ENCODE measurements at regions not wholly inside any gene's neighbourhood (a gene's known extent, or its start where the extent isn't known, plus 50 kb on each side); places are given as distances from the start of the nearest gene placed in this dataset.
"Not testable (repeated sequence)": the region's sequence is repeated elsewhere in the genome, so short reads cannot be mapped to it uniquely, and the experiment has no call there.

- DNase-seq (ENCODE audit: low spot score in 2 of 2): no peak
Measured at GRCh38 chr14:59130462-59130861, 58.0 kb upstream of the DAAM1 start.

GRCh38 chr14:59131938-59132795 is 56.3 kb upstream of the DAAM1 start:
- H3K36me3 ChIP-seq: no peaks in the 10 kb centered on the region
- no peak overlapping the region for H3K4me3 ChIP-seq
- H3K9me3 ChIP-seq: no peaks in the 10 kb centered on the region
- H3K4me1 ChIP-seq: no peaks in the 10 kb centered on the region
- H3K27ac ChIP-seq: no peak overlapping the region
- DNase-seq (ENCODE audit: low spot score in 2 of 2): no peak
- WGBS: 92% methylated on average over 5 of the region's 5 CpGs
- no peaks in the 10 kb centered on the region for H3K27me3 ChIP-seq
- TF ChIP-seq POLR2A (IDR thresholded peaks at IDR 0.05) (no peak), EP300 (IDR thresholded peaks at IDR 0.05) (no peak), POLR2AphosphoS5 (IDR thresholded peaks at IDR 0.05) (no peak)

More at GRCh38 chr14:59130462-59130861, 58.0 kb upstream of the DAAM1 start:
- H3K27me3 ChIP-seq: no peaks in the 10 kb centered on the region
- H3K36me3 ChIP-seq: no peaks in the 10 kb centered on the region
- no peak for TF ChIP-seq EP300 (IDR thresholded peaks at IDR 0.05)
- TF ChIP-seq POLR2A (IDR thresholded peaks at IDR 0.05): no peak
- H3K4me1 ChIP-seq: no peaks in the 10 kb centered on the region
- 84% methylated on average over 7 of the region's 7 CpGs for WGBS
- no peak overlapping the region for H3K4me3 ChIP-seq
- H3K27ac ChIP-seq: no peak overlapping the region
- H3K9me3 ChIP-seq: no peaks in the 10 kb centered on the region

GRCh38 chr14:59132796-59133494 is 55.5 kb upstream of the DAAM1 start:
- TF ChIP-seq CTCF (IDR thresholded peaks at IDR 0.05): no peak
- no peak for TF ChIP-seq POLR2AphosphoS5 (IDR thresholded peaks at IDR 0.05)
- TF ChIP-seq POLR2A (IDR thresholded peaks at IDR 0.05): no peak
- TF ChIP-seq EP300 (IDR thresholded peaks at IDR 0.05): no peak
- H3K4me3 ChIP-seq: no peak overlapping the region
- no peaks in the 10 kb centered on the region for H3K4me1 ChIP-seq
- H3K9me3 ChIP-seq: no peaks in the 10 kb centered on the region
- H3K27me3 ChIP-seq: no peaks in the 10 kb centered on the region
- DNase-seq (ENCODE audit: low spot score in 2 of 2): no peak
- H3K27ac ChIP-seq: no peak overlapping the region
- no peaks in the 10 kb centered on the region for H3K36me3 ChIP-seq
- WGBS: 58% methylated on average over 3 of the region's 3 CpGs

GRCh38 chr14:59133709-59134108 is 54.8 kb upstream of the DAAM1 start:
- WGBS: 93% methylated on average over 4 of the region's 4 CpGs
- no peaks in the 10 kb centered on the region for H3K27me3 ChIP-seq
- DNase-seq (ENCODE audit: low spot score in 2 of 2): no peak
- no peak overlapping the region for H3K4me3 ChIP-seq
- no peak overlapping the region for H3K27ac ChIP-seq
- H3K4me1 ChIP-seq: no peaks in the 10 kb centered on the region
- TF ChIP-seq POLR2A (IDR thresholded peaks at IDR 0.05) (no peak), EP300 (IDR thresholded peaks at IDR 0.05) (no peak), POLR2AphosphoS5 (IDR thresholded peaks at IDR 0.05) (no peak), CTCF (IDR thresholded peaks at IDR 0.05) (no peak)
- H3K9me3 ChIP-seq: no peaks in the 10 kb centered on the region
- H3K36me3 ChIP-seq: no peaks in the 10 kb centered on the region

GRCh38 chr14:59134307-59134706 is 54.2 kb upstream of the DAAM1 start:
- no peaks in the 10 kb centered on the region for H3K9me3 ChIP-seq
- no peak for DNase-seq (ENCODE audit: low spot score in 2 of 2)
- H3K36me3 ChIP-seq: no peaks in the 10 kb centered on the region
- H3K4me3 ChIP-seq: no peak overlapping the region
- H3K27me3 ChIP-seq: no peaks in the 10 kb centered on the region
- no peak for TF ChIP-seq POLR2A (IDR thresholded peaks at IDR 0.05)
- no peak for TF ChIP-seq POLR2AphosphoS5 (IDR thresholded peaks at IDR 0.05)
- TF ChIP-seq CTCF (IDR thresholded peaks at IDR 0.05): no peak
- no peak for TF ChIP-seq EP300 (IDR thresholded peaks at IDR 0.05)
- WGBS: 98% methylated on average over 3 of the region's 3 CpGs
- no peaks in the 10 kb centered on the region for H3K4me1 ChIP-seq
- H3K27ac ChIP-seq: no peak overlapping the region

GRCh38 chr14:59137256-59137655 is 51.2 kb upstream of the DAAM1 start:
- Histone ChIP-seq H3K27ac (no peak overlapping the region), H3K36me3 (no peaks in the 10 kb centered on the region), H3K4me3 (no peak overlapping the region), H3K27me3 (no peaks in the 10 kb centered on the region), H3K4me1 (no peaks in the 10 kb centered on the region), H3K9me3 (no peaks in the 10 kb centered on the region)
- 87% methylated on average over 3 of the region's 3 CpGs for WGBS
- no peak for DNase-seq (ENCODE audit: low spot score in 2 of 2)
- TF ChIP-seq POLR2A (IDR thresholded peaks at IDR 0.05): no peak
- TF ChIP-seq POLR2AphosphoS5 (IDR thresholded peaks at IDR 0.05): no peak
- TF ChIP-seq EP300 (IDR thresholded peaks at IDR 0.05): no peak
- no peak for TF ChIP-seq CTCF (IDR thresholded peaks at IDR 0.05)

- H3K27me3 ChIP-seq; H3K4me1 ChIP-seq; H3K9me3 ChIP-seq; H3K4me3 ChIP-seq; DNase-seq (ENCODE audit: low spot score in 2 of 2); H3K27ac ChIP-seq; H3K36me3 ChIP-seq: not testable (repeated sequence)
- WGBS: 74% methylated on average over 5 of the region's 5 CpGs
Measured at GRCh38 chr14:59138576-59138975, 49.9 kb upstream of the DAAM1 start.
